Astrocyte of the spinal cord (primary cell): ENCODE measurements at regions not wholly inside any gene's neighbourhood (a gene's known extent, or its start where the extent isn't known, plus 50 kb on each side); places are given as distances from the start of the nearest gene placed in this dataset.

Experiments
- DNase-seq: peaks from one replicate; pipeline ENCODE4 v3.0.0; 2011; ENCODE audit warnings: low read depth, low spot score
- H3K4me3 ChIP-seq: 2 replicates; pipeline ENCODE4 v1.5.1; 2011; ENCODE audit warnings: low read depth, mild to moderate bottlenecking, low read length, moderate library complexity
- in situ Hi-C: cut with HindIII; loops from 2 replicates; pipeline ENCODE4 v1.10.0; 2017; ENCODE audit warnings: low sequenced_read_pairs
- TF ChIP-seq, protein P1 (sequence below): IDR thresholded peaks from 2 replicates; pipeline ENCODE4 v1.5.1; 2012; ENCODE audit warnings: low read depth, mild to moderate bottlenecking, low read length, inconsistent platforms

- TF ChIP-seq, protein P1, sequence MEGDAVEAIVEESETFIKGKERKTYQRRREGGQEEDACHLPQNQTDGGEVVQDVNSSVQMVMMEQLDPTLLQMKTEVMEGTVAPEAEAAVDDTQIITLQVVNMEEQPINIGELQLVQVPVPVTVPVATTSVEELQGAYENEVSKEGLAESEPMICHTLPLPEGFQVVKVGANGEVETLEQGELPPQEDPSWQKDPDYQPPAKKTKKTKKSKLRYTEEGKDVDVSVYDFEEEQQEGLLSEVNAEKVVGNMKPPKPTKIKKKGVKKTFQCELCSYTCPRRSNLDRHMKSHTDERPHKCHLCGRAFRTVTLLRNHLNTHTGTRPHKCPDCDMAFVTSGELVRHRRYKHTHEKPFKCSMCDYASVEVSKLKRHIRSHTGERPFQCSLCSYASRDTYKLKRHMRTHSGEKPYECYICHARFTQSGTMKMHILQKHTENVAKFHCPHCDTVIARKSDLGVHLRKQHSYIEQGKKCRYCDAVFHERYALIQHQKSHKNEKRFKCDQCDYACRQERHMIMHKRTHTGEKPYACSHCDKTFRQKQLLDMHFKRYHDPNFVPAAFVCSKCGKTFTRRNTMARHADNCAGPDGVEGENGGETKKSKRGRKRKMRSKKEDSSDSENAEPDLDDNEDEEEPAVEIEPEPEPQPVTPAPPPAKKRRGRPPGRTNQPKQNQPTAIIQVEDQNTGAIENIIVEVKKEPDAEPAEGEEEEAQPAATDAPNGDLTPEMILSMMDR = no peak
- no peak overlapping the region for H3K4me3 ChIP-seq
- DNase-seq = peak; percentile 13
- in situ Hi-C loops = no loop called here
Observed at GRCh38 chr4:158313566-158313965, 103.3 kb downstream of the TMEM144 start.

- peak; percentile 97 for DNase-seq
- TF ChIP-seq, protein P1 = no peak
- in situ Hi-C loops = no loop called here
- no peak overlapping the region for H3K4me3 ChIP-seq
Observed at GRCh38 chr4:158314756-158315487, 104.6 kb downstream of the TMEM144 start.

DNA sequence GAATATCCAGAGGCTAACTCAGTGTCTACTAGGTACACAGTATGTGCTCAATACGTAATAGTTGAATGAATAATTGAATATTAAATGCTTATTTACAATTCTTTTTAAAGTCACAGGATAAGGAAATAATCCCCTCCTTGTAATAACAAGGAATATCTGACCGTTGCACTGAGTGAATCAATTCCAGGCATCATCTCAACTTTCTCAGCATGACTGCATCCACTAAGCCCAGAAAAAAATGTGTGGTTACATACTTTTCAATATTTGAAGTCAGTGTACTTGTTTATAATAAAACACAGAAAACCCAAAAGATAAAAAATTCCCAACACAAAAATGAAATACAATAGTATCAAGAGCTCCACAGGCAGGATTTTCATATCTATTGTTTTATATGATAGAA, 105.4 kb downstream of the TMEM144 start:
- no peak overlapping the region for H3K4me3 ChIP-seq
- peak; percentile 92 for DNase-seq
- TF ChIP-seq, protein P1 = no peak
- in situ Hi-C loops = no loop called here

DNA sequence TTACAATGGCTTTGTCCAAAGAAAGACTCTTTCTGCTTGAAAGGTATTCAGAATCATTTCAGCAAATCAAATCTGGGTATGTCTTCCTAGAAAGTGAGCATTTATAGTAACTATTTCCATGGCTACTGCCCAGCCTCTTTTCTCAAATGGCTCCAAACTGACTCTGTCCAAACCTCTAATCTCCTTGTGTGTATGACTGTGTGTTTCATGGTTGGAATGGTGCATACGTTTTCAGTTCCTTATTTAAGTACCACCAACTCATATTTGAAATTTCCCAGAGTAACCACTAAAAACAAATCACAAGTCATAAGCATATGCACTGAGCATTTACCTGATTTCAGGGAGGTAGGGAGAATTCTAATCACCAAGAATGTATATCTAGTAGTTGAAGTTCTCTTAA, 106.0 kb downstream of the TMEM144 start:
- DNase-seq = peak; percentile 67
- in situ Hi-C loops = no loop called here
- TF ChIP-seq, protein P1 = no peak
- no peak overlapping the region for H3K4me3 ChIP-seq

GRCh38 chr4:158319880-158320279, 109.6 kb downstream of the TMEM144 start:
- TF ChIP-seq, protein P1 = no peak
- in situ Hi-C loops = no loop called here
- DNase-seq = no peak
- no peak overlapping the region for H3K4me3 ChIP-seq

GRCh38 chr4:158322109-158322508, 111.8 kb downstream of the TMEM144 start:
- TF ChIP-seq, protein P1 = no peak
- no peak overlapping the region for H3K4me3 ChIP-seq
- DNase-seq = no peak
- in situ Hi-C loops = no loop called here

DNA sequence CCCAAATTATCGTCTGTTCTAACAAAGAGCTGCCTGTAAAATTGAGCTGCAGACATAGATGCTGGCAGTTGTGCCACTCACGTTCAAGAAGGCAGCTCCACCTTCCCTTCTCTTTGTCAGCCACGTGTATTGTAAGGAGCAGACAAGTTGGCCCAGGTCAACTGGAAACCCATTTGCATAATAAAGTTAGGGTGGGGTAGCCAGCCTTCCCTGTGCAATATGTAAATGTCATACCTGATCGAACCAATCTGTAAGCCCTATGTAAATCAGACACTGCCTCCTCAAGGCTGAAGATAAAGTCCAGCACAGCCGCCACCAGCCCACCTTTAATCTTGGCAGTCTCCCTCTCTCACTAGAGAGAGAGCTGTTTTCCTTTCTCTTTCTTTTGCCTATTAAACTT, 117.2 kb downstream of the TMEM144 start:
- TF ChIP-seq, protein P1 = no peak
- DNase-seq = no peak
- H3K4me3 ChIP-seq = no peak overlapping the region
- in situ Hi-C loops = no loop called here
